ENCODE measurements at regions not wholly inside any gene's neighbourhood (a gene's known extent, or its start where the extent isn't known, plus 50 kb on each side); places are given as distances from the start of the nearest gene placed in this dataset.
A peak's percentile ranks its signal among the peaks of the same experiment; 100 is the strongest.

DNA sequence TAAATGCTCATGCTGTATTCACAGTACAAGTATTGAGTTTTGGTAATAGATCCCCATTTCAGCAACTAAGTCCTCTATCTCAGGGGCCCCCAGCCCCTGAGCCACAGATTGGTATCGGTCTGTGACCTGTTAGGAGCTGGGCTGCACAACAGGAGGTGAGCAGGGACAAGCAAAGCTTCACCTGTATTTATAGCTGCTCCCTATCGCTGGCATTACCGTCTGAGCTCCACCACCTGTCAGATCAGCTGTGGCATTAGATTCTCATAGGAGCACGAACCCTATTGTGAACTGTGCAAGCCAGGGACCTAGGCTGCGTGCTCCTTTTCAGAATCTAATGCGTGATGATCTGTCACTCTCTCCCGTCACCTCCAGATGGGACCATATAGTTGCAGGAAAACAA, 262.8 kb upstream of the UBE2E2 start:
- no peak for DNase-seq (ENCODE audit: low spot score)

DNA sequence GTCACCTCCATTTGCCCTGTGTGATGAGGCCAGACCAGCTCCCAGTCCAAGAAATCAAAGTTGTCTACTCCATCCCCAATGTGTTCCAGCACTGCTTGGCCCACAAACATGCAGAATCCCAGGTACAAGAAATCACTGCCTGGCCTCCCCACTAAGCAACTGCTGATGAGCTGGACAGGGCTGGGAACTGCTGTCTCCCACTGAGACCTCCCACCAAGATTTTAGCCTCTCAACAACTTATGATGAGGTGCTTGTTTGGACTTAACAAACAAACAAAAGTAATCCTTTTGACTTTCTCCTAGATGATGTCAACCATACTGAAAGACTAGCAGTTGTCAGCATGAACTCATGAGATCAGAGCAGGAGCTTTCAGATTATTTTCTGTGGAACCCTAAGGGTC, 260.1 kb upstream of the UBE2E2 start:
- DNase-seq (ENCODE audit: low spot score): no peak

DNA sequence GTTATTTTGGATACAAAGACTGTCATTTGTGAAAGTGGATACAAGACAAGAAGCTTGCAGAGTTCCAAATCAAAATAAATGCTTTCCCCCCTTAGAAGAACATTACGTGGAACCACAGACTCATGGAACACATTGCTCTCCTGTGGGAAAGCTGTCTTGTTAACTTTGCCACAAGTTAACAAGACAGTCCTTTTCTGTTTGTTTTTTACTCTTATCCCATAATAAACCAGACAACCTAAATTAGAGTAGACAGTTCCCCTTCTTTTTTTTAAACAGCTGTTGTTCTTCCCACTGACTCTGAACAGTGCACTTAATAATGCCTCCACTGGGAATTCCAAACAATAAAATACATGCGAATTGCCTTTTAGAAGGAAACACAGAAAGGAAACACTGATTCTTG, 255.3 kb upstream of the UBE2E2 start:
- DNase-seq (ENCODE audit: low spot score): no peak

DNA sequence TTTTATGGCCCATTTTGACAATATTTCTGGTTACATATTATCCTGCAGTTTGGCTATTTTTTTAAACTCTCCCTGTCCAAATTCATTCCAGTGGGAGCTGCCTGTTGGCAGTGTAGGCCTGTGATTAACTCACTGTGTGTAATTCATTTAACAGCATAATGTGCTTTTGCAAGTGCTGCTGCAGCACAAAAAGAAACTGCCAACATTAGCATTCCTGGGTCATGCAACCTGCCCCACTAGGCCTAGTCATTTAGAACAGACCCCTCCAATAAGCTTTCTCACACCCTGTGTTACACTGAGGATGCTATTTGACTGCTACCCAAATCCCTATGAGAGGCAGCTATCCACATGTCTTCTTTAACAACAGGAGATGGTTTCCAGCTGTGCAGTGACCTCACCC, 251.2 kb upstream of the UBE2E2 start:
- no peak for DNase-seq (ENCODE audit: low spot score)

DNA sequence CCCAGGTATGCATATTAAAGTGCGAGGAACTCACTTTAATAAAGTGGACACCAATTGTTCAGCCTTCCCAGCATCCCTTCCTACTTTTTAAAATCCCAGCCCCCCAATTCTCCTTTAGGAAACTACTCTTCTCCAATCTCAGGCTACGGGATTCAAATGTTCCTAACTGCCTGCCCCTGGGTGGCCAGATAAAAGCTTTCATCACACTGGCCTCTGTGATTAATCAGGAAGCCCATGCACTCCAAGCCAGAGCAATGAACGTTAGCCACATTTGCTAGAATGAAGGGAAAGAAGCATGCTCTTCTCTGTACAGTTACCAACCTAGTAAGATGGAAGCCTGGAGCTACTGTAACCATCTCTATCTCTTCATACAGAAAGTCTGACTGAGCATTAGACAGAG, 250.3 kb upstream of the UBE2E2 start:
- no peak for DNase-seq (ENCODE audit: low spot score)

DNA sequence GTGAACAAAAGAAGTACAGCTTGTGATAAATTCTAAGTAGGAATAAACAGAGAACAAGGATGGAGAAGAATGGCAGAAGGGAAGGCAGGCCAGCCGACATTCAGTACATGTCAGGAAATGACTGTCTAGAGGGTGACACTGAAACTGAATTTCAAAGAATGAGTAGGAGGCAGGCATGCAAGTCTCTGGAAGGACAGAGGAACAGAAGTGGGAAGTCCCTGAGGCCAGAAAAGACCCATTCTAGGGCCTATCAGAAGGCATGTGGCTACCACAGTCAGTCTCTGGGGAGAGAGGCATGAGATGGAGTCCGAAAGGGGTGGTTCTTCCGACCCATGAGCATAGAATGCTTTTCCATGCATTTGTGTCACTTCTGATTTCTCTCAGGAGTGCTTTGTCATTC, 243.5 kb upstream of the UBE2E2 start:
- DNase-seq (ENCODE audit: low spot score): peak; percentile 15

DNA sequence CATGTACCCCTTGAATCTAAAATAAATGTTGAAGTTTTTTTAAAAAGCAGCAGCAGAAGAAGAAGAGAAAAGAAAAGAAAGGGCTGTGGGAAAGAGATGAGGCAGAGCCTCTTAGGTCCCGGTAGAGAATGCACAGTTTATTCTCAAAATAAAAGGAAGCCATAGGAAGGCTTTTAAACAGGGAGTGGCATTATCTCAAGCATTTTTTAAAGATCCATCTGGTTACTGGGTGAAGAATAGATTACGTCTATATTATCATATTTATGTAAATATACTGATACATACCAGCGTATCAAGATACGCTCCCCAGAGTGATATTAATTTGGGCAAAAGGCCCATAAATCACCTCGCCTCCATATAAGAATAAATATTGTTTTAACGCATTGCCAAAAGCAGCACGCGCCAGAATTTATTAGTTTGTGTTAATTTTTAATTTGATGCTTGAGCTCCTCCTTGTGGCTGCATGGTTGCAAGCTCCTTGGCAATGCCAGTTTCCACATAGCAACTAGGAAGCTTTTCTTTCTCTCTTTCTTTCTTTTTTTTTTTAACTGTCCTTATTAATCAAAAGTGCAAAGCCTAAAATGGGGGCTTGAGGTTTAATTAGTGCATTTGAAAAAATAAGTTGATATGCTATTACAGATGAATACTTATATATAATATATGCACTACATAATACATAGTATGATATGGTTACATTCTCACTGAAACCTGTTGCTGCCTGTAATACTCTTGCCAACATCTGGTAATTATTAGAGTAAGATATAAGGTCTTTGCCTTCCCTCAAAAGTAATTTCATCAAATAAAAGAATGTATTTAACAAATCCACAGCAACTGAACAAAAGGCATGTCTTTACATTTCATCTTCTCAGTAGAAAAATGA, 242.8 kb upstream of the UBE2E2 start:
- DNase-seq (ENCODE audit: low spot score): peak; percentile 53

DNA sequence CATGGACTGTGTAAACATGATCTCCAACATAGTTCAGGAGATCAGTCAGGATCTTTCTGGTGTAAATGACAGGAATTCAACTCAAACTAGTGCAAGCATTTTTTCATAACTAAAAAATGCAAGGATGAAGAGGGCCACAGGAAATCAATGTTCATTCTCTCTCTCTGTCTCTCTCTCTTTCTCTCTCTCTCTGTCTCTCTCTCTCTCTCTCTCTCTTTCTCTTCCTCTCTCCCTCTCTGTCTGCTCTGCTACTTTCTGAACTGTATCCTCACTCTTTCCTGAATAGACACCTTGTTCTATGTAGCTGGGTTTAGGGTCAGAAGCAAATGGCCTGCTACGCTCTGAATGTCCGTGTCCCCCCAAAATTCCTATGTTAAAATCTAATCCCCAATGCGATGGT, 240.9 kb upstream of the UBE2E2 start:
- DNase-seq (ENCODE audit: low spot score): no peak

DNA sequence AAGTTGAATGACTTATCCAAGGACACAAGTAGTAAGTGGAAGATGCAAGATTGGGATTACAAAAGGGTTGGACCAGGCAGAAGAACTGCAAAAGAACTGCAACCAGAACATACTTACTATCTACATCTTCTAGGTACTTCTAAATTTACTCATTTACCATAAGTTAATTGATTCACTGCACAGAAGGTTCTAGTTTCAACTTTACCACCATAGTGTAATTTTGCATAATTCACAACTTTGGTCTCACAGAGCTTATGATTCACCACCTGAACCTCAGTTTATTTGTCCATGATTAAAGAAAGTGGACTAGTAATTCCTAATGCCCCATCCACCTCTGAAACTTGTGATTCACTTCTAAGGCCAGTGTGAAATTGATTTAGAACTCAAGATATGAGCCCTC, 236.8 kb upstream of the UBE2E2 start:
- no peak for DNase-seq (ENCODE audit: low spot score)

DNA sequence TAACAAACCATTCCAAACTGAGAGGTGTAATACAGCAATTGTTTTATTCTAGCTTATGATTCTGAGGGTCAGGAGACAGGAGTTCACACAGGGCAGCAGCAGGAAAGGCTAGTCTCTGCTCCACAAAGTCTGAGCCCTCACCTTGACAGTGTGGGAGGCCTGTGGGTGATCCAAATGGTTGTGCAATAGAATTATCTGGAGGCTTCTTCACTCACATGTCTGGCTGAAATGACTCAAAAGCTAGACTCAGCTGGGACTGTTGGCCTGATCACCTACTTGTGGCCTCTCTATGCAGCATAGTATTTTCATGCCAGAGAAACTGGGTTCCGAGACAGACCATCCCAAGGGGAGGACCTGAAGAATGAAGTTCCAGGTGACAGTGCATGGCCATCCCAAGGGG, 233.9 kb upstream of the UBE2E2 start:
- no peak for DNase-seq (ENCODE audit: low spot score)

DNA sequence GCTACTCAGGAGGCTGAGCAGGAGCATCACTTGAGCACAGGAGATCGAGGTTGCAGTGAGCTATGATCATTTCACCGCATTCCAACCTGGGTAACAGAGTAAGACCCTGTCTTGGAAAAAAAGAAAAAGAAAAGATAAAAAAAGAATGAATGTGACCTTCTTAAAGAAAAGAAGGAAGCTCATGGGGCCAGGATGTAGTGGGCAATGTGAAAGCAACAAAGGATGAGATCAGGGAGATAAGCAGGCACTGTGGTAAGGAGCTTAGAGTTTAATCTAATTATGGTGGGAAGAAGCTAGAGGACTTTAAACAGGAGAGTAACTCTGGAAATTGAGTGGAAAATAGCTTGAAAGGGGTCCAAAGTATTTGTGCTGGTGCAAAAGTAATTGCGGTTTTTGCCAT, 231.6 kb upstream of the UBE2E2 start:
- no peak for DNase-seq (ENCODE audit: low spot score)

DNA sequence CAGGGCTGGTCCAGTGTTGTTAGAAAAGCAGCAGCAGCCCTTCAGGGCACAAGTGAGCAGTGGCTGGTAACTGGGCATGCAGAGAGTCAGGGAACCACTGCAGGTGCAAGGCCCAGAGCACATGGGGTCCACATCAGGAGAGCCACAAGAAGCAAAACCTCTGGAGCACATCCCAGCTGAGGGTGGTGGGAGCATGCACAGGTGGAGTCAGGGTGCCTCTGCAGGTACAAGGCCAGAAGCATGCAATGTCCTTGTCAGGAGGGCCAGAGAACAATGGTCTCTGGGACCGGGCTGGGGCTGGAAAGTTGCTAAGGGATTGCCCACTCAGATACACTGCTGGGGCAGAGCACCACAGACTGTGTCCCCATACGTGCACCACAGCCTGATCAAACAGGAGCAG, 226.1 kb upstream of the UBE2E2 start:
- no peak for DNase-seq (ENCODE audit: low spot score)

DNA sequence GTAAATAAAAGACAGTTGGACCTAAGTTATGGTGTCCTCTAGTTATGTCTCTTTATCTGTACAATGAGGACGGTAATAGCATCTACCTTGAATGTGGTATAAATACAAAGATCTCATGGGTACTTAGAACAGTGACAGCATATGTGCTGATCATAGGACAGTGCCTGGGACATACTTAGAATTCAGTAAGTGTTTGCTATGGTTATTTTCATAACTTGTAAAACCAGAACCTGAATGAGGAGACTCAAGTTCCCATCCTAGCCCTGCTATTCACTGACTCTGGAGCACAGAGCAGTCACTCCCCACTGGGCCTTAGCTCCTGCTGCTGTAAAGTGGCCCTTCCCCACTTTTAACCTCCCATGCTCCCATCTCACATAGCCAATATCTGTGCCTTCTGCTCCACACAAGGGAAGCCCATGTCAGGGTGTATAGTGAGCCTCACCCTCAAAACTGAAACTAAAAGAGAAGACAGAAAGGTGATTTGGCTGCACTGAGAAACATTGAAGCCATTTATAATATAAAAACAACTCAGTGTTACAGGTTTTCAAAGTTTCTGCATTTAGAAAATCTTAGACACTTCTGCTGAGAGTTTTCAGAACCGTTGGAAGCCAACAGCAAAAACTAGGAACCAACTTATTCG, 225.4 kb upstream of the UBE2E2 start:
- no peak for DNase-seq (ENCODE audit: low spot score)

DNA sequence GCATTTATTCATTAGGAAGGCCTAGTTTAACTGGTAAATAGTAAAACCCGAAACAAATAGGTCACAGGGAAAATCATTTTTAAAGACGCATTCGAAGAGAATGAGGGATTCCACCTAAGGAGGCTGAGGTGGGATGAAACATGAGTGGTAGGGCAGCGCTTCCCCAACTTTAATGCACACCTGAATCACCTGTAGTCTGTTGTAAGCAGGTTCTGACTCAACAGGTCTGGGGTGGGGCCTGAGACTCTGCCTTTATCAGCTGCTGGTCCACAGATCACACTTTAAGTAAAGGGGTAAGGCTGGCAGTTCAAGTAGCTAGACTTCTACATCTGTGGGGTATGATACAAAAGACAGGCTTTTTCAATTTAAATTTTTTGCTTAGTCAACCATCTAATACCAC, 223.5 kb upstream of the UBE2E2 start:
- DNase-seq (ENCODE audit: low spot score): no peak

DNA sequence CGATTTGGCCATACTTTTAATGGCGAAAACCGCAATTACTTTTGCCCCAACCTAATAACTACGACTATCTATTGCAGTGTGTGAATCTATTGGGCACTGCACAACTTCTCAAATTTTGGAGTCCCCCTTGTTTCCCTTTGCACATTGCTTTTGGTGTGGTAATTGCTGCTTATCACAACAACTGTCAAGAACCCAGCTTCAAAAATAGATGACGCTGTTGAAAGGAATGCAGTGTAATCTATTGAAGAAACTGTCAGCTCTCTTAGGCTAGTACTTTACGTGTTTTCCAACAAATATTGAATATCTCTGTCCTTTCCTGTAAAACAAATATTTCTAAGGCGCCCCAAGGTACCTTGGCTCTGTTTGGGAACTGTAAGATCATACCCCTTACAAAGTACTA, 222.8 kb upstream of the UBE2E2 start:
- no peak for DNase-seq (ENCODE audit: low spot score)

DNA sequence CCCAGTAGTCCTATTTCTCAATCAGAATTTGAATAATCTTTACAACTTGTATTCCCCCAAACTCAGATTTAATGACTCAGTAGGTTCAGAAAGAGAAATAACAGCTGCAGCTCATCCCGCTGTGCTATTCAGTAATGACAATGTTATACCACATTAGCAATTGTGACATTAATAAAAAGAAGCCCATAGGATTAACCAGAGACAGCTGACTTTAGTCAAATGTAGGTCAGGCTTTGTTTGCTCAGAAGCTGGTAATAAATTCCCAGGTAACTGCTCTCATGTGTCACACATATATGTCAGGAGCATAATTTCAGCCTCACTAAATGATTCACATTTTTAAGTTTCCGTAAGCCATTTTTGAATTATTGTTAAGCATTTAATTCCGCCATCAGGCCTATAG, 222.0 kb upstream of the UBE2E2 start:
- DNase-seq (ENCODE audit: low spot score): no peak

DNA sequence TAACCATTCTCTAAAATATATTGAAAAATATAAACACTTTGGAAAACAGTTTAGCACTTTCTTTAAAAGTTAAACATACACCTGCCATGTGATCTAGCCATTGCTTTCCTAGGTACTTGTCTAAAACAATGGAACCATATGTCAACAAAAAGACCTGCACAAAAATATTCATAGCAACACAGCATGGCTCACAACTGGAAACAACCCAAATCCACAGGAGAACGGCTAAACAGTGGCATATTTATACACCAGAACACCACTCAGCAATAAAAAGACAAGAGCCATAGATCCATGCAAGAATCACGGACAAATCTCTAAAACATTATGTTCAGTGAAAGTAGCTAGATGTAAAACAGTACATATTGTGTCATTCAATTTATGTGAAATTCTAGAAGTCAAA, 221.3 kb upstream of the UBE2E2 start:
- DNase-seq (ENCODE audit: low spot score): no peak

DNA sequence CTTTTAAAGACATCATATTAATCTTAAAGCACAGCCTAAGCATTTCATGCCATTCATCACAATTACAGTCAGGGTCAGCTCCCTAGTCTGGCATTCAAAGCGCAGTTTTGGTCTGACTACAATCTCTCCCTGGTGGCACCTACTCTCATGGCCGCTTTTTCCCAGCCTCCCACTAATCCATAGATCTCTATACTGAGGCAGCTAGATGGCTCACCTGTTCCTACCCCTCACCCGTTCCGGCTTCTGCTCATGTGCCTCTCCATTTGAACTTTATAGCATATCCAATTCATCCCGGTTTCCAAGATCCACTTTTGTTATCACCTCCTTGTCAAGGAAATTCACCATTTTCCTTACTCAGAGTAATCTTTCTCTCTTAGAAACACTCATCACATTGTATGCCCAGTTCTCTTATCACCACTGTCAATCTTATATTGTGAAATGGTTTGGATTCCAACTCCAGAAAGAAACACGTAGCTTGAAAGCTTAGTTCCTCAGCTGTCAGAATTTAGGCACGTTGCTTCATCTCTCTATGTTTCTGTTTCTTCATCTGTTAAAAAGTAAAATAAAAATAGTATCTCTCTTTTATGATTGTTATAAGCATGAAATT, 220.0 kb upstream of the UBE2E2 start:
- DNase-seq (ENCODE audit: low spot score): no peak

DNA sequence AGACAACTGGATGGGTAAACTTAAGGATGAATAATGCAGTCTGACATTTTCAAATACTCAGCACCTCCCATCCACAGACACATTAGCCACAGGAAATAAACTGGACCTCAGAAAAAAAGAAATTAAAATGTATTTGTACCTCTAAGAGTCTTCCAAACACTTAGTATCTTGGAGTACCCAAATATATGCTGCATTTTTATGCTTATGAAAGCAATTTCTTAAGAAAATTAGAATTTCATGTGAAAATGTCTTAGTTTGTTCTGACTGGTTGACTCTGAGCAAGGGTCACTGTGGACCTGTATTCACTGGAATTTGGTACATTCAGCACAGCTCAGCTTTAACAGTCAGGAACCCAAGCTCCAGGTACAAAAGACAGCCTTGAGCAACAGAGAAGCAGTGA, 216.2 kb upstream of the UBE2E2 start:
- DNase-seq (ENCODE audit: low spot score): no peak

DNA sequence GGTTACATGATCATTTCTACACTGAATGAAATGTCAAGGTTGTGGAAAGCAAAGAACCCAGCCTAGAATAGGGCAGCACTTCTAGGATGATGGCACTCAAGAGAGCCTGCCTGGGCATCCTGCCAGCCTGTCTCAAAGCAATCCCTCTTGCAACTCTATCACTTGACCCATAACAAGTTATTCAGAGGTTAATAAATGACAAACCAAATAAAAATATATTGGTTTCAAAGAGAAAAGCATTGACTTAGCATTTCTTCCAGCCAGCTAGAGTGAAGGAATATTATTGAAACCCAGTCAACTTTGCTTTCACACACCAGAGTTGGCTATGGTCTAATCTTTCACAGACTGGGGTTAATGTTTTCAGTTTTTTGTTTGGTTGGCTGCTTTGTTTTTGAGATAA, 214.6 kb upstream of the UBE2E2 start:
- no peak for DNase-seq (ENCODE audit: low spot score)

DNA sequence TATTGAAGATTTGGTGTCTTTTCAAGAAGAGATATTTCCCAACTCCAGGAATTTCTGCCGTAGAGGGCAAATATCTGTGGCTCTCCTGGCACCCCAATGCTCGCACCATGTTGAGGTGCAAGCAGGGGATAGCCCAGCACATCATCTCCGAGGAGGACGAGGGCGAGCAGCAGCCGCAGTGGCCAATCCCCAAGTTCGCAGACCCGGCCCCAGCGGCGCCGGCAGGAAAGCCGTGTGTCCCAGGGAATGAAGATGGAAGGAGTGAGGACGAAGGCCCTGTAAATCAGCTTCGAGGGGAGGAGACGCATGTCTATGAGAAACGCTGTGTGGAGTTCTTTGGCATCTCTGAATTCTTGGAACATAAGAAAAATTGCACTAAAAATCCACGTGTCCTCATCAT, 213.4 kb upstream of the UBE2E2 start:
- DNase-seq (ENCODE audit: low spot score): no peak

DNA sequence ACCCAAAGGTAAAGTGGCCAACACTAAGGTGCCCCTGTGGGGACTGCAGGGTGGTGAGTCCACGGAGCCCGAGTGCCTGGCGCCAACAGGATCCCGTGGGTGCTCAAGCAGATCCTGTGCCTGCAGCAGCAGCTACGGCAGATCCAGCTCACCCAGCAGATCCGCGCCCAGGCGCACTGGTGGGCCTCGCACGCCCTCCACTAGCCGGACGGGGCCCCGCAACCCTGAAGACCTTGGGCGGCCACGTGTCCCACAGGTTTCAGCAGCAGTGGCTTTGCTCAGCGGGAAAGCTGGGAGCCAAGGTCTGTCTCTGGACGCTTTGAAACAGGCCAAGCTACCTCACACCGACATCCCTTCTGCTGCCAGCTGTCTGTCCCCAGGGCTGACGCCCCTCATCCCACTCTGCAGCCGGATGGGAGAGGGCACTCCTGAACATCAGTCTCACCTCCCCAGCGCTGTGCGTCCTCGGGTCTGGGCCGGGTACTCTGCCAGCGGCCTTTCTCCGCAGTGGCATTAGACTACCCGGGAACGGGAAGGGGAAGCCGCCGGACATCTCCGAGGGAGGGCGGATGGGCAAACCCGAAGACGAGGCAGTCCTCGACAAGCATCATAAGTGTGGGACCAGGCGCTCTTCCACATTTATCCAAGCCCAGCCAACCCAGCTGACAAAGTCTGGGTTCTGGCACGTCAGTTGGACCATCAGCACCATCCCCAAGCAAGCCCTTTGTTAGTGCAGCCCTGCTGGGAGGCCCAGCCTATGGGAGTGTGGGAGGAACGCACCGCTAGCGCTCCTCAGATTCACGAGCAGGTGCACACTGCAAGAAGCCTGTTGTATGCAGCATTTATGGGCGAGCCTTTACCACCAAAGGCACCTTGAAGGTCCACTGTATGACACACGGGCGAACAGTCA, 212.6 kb upstream of the UBE2E2 start:
- DNase-seq (ENCODE audit: low spot score): no peak
